Heart left ventricle (tissue), 13 donors: ENCODE measurements at regions not wholly inside any gene's neighbourhood (a gene's known extent, or its start where the extent isn't known, plus 50 kb on each side); places are given as distances from the start of the nearest gene placed in this dataset.

ENCODE experiments used
- CTCF ChIP-seq, 12 donors: fragments of 200-600 bp; sonication (generic) in 4 of 12; IDR thresholded peaks; one replicate each; pipeline versions ENCODE4 v1.5.0 to v1.8.0; 2018 to 2022; ENCODE audit warnings: antibody characterized with exemption in 12 of 12, mild to moderate bottlenecking in 5 of 12
- POLR2A ChIP-seq, 2 donors: fragments of 450-650 bp; IDR thresholded peaks; one replicate each; pipeline ENCODE4 v1.6.1; 2017; ENCODE audit warnings: antibody characterized with exemption in 2 of 2, mild to moderate bottlenecking in 2 of 2, moderate library complexity in 2 of 2
- donor health status: ischemic (EF 13 %, LVEDD 7.1; RV severe dilation, severe dysfunction).
- donor health status: DM: no; HTN: yes; CAD: no.
- donor health status: DM: no; HTN: no; CAD: no.
- donor health status: ischemic (EF 25% LVEDD 6.9; RV normal size, moderate dysfunction).
- donor health status: ischemic (EF 25% LVEDD 5.7; RV mildly dilated, moderate dysfunction).
- donor health status: ischemic (EF 35%, LVEDD 5.7; RV mildly dilated, moderate dysfunction).
- donor health status: nonischemic (EF 11% LVEDD 7.7; RV severe dilation, severe dysfunction).
- donor health status: DM: yes; HTN: yes; CAD: no.
- donor health status: PGD.
- donor health status: ischemic (EF 29% LVEDD 5.4; RV normal size, mild dysfunction).
- donor health status: nonischemic (EF 23%, LVEDD 6.1; RV moderate dilation, normal function).

DNA sequence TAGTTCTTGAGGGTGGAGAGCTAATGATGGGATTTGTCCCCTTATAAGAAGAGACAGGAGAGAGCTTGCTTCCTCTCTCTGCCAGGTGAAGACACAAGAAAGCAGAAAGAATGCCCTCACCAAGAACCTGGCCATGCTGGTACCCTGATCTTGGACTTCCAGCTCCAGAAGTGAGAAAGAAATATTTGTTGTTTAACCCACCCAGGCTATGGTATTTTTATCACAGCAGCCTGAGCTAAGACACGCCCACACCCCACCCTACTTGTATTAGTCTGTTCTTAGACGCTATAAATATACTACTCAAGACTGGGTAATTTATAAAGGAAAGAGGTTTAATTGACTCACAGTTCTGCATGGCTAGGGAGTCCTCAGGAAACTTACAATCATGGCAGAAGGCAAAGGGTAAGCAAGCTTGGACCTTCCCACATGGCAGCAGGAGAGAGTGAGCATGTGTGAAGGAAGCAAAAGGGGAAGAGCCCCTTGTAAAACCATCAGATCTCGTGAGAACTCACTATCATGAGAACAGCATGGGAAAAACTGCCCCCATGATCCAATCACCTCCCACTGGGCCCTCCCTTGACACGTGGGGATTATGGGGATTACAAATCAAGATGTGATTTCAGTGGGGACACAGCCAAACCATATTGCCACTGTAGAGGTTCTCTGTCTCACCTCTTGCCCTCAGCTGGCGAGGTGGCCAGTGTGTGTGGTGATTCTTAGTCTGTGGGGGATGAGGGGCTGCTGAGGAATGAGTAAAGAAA lies 57.4 kb upstream of the RCBTB2 start:
- TF ChIP-seq CTCF (IDR thresholded peaks at IDR 0.05): no peak
- no peak for TF ChIP-seq POLR2A (IDR thresholded peaks at IDR 0.05)
